ENCODE measurements at regions not wholly inside any gene's neighbourhood (a gene's known extent, or its start where the extent isn't known, plus 50 kb on each side); places are given as distances from the start of the nearest gene placed in this dataset.

DNA sequence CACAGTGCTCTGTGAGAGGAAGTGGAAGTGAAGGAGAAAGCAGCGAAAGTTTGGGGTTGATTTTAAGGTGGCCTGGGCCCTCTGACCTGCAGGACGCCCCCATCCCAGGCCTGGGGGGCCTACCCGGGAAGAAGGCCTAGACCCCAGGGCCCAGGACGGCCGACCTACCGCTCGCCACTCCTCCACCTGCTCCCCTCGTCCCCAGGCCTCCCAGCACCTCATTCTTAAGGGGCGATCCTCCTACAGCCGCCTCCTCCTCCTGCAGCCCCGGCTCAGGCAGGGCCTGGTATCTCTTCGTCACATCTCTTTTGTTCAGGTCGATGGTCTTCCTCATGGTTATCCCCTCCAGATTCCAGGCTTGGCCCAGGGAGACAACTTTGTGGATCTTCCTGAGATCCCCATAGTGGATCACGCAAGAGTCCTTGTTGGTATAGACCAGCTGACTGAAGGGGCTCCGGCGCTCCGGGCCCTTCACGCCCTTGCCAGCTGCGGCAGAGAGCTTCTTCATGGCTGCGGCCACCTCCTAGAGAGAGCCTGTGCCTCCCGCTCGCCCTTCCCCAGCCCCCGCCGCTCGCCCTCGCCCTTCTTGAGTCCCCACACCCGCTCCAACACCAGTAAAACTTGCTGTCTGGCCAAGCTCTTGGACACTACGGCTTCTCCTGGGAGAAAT lies 117.5 kb downstream of the OR13A1 start:
- no peak for DNase-seq (ENCODE audit: low spot score)

DNA sequence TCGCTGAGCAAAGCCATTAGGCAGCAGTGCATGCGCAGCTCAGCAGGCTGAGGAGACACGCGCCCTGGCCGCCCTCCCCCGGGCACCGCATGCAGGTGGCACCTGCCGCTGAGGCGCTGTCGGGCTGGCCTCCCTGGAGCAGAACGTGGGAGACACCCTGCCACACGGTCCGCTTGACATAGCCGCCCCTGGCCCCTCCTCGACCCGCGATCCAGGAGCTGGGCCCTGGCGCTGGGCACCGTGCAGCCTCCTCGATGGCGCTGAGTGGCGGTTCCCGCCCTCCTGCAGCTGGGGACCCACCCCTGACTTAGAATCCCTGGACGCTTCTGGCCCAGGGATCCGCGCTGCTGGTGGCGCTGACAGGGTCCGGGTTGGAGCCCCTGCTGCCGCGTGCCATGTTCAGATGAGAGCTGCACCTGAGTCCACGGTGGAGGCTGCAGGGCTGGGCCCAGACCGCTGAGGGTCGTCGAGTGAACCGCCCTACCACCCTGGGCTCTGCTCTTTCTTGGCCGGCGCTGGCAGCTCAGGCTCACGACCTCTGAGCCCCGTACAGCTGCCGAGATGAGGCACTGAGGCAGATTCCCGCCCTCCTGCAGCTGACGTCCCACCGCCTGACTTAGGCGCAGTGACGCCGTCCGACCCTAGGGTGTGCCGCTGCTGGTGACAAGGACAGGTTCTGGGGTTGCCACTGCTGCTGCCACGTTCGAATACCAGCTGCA lies 116.8 kb downstream of the OR13A1 start:
- DNase-seq (ENCODE audit: low spot score), result no peak

DNA sequence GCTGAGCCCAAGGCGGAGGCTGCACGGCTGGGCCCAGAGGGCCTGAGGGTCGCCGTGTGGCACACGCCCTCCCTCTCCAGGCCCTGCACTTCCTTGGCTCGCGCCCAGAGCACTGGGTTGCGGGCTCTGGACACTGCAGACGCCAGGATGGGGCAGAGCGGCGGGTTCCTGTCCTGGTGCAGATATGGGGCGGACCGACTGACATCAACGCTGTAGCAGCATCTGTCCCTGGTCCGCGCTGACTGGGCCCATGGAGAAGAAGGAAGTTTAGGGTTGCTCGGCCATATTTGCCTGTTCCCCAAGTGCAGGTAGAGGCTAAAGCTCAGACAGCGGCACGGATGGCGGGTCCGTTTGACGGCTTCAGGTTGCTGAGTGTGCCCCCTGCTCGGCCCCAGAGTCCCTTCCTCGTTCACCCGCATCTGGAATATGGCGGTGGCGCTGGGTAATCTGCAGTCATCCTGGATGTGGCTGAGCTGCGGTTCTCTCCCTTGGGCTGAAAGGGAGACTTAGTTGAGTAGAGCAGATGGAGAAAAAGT lies 116.1 kb downstream of the OR13A1 start:
- no peak for DNase-seq (ENCODE audit: low spot score)

DNA sequence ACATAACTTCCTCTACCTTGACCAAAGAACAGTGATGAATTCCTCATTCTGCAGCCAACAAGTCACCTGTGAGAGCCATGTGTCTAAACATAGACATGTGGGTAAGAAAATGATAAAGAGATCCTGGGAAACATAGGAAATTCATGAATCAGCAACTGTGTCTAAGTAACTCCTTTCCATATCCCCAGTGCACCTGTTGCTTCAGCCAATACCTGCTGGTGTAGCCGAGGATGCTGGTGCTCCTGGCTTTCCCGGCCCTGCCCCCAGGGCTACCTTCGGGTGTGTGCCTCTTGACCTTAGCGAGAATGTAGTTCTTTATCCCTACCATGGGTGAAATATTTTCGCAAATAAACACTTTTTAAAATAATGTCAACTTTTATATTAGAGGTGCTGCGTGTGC lies 114.1 kb downstream of the OR13A1 start:
- DNase-seq (ENCODE audit: low spot score), result no peak

DNA sequence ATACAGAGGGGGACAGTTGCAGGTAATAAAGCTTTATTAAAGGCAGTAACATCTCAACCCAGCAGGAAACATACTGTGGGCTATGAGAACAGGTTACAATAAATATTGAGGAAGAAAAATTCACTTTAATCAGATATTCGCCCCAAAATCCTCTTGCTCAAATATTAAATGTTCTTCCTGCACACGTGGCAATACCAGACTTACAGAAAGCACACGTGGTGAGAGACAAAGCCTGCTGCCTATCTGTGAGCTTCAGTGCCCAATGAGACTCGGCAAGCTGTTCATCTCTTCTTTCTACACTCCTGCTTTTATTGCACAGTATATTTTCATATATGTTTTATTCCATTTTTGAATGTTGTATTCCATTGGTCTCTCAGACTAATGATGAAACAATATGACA lies 113.2 kb downstream of the OR13A1 start:
- DNase-seq (ENCODE audit: low spot score), result no peak

DNA sequence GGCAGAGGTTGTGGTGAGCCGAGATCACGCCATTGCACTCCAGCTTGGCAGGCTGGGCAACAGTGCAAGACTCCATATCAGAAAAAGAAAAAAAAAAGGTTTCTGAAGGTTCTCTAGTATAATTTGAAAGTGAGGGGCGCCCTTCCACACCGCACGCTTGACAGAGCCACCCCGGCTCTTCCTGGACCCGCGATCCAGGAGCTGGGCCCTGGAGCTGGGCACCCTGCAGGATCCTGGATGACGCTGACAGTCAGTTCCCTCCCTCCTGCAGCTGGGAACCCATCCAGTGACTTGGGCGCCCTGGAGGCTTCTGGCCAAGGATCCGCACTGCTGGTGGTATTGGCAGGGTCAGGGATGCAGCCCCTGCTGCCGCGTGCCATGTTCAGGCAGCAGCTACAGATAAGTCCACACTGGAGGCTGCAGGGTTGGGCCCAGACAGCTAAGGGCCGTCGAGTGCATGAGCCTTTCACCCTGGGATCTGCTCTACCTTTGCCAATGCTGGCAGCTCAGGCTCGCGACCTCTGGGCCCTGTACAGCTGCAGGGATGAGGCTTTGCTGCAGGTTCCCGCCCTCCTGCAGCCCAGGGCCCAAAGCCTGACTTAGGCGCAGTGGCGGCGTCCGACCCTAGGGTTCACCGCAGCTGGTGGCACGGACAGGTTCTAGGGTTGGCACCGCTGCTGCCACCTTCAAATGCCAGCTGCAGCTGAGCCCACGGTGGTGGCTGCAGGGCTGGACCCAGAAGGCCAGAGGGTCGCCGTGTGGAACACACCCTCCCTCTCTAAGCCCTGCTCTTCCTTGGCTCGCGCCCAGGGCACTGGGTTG lies 110.2 kb downstream of the OR13A1 start:
- no peak for DNase-seq (ENCODE audit: low spot score)

DNA sequence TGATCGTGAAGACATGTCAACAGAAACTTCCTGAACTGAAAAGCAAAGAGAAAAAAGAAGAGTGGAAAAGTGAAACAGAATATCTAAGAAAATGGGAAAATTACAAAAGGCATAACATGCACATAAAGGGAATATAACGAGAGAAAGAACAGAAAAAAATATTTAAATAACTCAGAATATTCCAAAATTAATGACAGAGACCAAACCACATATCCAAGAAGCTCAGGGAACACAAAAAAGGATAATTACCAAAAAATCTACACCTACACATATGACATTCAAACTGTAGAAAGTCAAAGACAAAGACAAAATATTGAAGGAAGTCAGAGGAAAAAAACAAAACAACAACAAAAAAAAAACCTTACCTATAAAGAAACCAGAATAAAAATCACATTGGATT lies 105.5 kb downstream of the OR13A1 start:
- DNase-seq (ENCODE audit: low spot score), result no peak

DNA sequence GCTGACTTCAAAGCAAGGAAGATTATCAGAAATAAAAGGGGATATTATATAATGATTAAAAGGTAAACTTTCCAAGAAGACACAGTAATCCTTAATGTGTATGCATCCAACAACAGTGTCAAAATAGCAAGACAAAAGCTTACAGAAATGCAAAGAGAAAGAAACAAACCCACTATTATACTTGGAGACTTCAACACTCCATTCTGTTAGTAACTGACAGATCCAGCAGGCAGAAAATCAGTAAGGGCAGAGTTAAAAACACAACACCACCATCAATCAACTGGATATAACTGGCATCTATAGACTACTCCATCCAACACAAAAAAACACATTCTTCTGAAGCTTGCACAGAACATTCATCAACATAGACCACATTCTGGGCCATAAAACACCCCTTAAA lies 103.8 kb downstream of the OR13A1 start:
- no peak for DNase-seq (ENCODE audit: low spot score)

DNA sequence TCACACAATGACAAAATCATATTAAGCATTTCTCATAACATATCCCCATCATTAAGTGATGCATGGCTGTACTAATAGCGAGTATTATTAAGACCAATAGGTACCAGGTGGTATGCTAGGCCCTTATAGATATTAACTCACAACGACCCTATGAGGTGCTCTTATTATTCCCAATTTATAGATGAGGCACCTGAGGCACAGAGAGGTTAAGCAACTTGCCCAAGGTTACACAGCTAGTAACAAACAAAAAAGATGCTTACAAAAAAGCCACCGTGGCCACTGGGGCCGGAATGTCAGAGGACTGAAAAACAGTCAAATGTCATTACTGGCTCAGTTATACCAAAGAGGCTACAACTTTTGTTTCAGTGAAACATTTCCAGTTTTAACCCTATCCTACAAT lies 96.0 kb downstream of the OR13A1 start:
- DNase-seq (ENCODE audit: low spot score), result no peak

DNA sequence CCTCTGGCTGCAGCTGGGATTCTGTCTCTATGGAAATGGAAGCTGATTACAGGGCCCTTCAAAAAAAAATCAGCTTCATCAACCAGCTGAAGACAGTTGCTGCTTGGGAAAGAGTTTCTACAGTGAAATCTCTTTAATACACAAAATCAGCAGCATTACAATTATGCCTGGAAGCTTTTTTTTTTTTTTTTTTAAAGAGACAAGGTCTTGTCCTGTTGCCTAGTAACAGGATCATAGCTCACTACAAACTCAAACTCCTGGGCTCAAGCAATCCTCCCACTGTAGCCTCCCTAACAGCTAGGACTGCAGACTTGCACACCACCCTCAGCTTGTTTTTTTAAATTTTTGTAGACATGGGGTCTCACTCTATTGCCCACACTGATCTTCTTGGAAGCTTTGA lies 94.5 kb downstream of the OR13A1 start:
- DNase-seq (ENCODE audit: low spot score), result no peak

DNA sequence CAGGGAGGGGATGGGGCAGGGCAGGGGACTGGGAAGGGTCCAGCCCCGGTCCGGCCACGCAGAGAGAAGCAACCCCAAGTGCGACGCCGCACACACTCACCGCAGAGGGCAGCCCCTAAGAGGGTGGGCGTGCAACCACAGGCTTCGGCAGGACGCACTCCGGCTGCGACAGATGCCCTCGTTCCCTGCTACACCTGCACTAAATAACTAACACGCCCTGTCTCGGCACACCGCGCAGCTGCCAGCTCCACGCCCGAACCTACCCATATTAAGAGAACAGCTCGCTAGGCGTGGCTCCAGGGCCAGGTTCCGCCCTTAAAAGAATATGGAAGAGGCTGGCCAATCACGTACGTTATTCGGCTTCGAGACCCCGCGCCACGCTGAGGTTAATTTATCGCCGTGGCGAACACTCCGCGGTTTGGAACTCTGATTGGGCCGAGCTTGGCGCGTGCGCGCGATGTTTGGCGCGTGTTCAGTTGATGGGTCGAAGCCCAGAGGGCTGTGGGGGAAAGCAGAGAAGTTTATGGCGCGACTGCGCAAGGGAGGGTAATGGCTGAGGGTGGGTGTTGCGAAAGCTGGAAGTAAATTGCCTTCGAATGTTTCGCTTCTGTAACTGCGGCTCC lies 91.1 kb downstream of the OR13A1 start:
- DNase-seq (ENCODE audit: low spot score), result no peak

GRCh38 chr10:45227042-45227441 lies 88.4 kb downstream of the OR13A1 start:
- no peak for DNase-seq (ENCODE audit: low spot score)

DNA sequence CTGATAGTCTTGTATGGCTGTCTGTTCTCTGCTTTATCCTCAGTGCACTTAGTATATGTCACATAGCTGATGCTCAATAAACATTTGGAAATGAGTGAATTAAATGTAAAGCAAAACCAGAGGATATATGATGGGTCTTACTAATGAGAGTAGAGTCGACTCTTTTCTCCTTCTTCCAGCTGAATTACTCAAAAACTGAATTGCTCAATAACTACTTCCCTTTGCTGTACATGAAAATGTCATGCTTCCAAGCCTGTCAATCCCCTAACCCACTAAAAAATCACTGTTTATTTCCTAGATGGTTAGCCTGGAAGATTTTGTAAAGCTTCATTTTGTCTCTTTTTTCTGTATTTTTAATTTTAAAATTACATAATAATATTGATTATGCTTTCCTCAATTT lies 88.0 kb downstream of the OR13A1 start:
- no peak for DNase-seq (ENCODE audit: low spot score)

DNA sequence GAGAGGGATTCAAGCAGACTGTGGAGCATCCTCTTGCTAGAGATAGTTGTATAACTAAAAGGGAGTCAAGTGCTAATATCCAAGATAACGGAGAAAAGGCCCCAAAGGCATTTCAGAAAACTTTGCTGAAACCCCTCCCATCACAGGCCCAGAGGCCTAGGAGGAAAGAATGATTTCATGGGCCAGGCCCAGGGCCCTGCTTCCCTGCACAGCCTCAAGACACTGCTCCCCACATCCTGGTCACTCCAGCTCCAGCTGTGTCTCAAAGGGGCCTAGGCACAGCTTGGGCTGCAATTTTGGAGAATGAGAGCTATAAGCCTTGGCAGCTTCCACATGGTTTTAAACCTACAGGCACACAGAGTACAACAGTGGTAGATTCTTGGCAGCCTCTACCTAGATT lies 85.6 kb downstream of the OR13A1 start:
- DNase-seq (ENCODE audit: low spot score), result no peak

- DNase-seq (ENCODE audit: low spot score), result peak; percentile 38
Observed at GRCh38 chr10:45235260-45235769, 80.1 kb downstream of the OR13A1 start.

DNA sequence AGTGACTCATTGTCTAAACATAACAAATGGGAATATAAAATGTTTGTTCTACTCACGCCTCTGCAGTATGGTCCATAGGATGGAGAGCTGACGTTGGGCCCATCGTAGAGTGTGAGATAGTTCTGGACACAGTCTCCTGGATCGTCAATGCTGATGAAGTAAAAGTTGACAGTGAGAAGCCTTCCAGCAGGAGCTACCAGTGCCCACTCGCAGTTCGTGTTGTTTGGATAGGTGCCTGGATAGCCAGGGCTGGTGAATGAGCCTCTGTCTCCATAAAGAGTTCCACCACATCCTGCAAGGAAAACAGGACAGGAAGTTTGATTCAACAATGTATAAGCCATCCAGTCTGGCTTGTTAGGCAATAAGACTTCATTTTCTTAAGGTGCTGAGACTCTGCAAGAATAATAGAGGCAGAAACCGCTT lies 79.6 kb downstream of the OR13A1 start:
- DNase-seq (ENCODE audit: low spot score), result no peak

GRCh38 chr10:45238896-45239295 lies 76.5 kb downstream of the OR13A1 start:
- no peak for DNase-seq (ENCODE audit: low spot score)

DNA sequence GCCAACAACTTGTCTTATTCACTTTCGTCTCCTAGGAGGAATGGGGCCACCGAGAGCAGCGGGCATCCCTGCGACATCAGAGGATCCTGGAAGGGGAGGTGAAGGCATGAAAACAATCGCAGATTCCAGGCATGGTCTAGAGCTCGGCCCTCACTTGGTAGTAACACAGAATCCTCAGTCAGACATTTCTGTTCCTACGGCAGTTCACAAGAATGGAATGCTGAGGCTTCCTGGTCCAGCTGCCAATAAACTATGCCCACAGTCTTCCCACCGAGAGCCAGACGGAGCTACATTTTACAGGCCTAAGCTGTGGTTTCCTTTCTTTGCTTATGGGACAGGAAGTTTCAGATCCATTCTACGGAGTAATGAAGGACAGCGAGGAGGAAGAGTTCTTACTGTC lies 75.8 kb downstream of the OR13A1 start:
- no peak for DNase-seq (ENCODE audit: low spot score)

DNA sequence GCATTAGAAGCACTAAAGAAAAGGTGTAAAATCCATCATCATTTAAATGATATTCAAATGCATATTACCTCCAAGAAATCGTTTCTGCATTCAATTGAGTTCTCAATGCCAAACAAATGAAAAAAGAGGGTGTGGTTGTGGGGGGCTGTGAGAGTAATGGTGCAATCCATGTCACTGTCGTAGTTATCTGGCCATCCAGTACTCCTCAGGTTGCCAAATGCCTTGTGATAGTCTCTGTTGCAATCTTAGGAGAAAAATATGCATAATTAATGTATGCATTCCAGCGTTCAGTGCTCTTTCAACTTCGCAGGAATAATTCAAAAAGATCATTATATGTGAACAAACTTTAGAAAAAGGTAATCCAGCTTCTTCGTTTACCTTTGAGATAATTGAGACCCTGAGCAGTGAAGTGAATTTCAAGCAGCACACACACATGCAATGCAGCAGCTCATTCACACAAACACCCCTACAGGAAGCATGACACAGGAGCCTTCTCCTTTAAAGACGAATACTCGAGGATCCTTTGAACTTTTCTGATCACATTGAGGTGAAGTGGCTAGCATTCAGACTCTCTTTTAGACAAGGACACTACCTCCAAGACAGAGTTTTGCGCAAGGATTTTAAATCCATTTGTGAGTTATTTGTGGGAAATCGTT lies 73.4 kb downstream of the OR13A1 start:
- no peak for DNase-seq (ENCODE audit: low spot score)

- no peak for DNase-seq (ENCODE audit: low spot score)
Observed at GRCh38 chr10:45243261-45243660, 72.1 kb downstream of the OR13A1 start.

DNA sequence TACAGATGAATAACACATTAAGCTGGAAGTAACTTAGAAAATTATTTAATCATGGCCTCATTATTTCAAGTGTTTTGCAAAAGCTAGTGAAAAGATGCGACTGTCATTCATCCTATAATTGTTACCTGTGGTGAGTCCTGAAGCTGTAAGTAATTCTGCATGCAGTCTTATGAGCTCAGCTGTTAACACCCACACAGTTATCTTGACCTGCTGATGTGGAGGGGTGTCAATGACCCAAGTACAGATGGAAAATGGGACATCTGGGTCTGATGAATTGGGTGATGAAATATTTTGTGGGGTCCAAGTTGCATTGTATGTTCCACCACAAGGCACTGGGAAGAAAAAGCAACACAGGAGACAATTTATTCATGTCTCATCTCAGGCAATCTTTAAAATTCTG lies 68.9 kb downstream of the OR13A1 start:
- no peak for DNase-seq (ENCODE audit: low spot score)

Data from germinal center (tissue), 1 donor.